PC-3 (cell line): ENCODE measurements at regions not wholly inside any gene's neighbourhood (a gene's known extent, or its start where the extent isn't known, plus 50 kb on each side); places are given as distances from the start of the nearest gene placed in this dataset.

Experiments
- CTCF ChIP-seq: fragments of 300-600 bp; sonication (generic); conservative IDR thresholded peaks from 2 replicates; pipeline ENCODE4 v1.5.1; 2017; ENCODE audit warnings: antibody characterized with exemption, low read depth, mild to moderate bottlenecking, low read length
- EZH2 ChIP-seq: fragments of 300-600 bp; sonication (generic); IDR thresholded peaks from one replicate; pipeline ENCODE4 v1.6.1; 2017; ENCODE audit warnings: antibody characterized with exemption, mild to moderate bottlenecking, low read length; ENCODE audit not compliant: unreplicated experiment
- EZH2phosphoT487 ChIP-seq: fragments of 300-600 bp; sonication (generic); IDR thresholded peaks from 2 replicates; pipeline ENCODE4 v1.6.1; 2018; ENCODE audit warnings: mild to moderate bottlenecking, antibody characterized with exemption, low read length, borderline replicate concordance

GRCh38 chr18:77765468-77765867 lies 515.8 kb downstream of the GALR1 start:
- peak; percentile 68 for TF ChIP-seq CTCF
- TF ChIP-seq EZH2, result no peak
- no peak for TF ChIP-seq EZH2phosphoT487
